Ecto neural progenitor cell (in vitro differentiated cells): ENCODE measurements at regions not wholly inside any gene's neighbourhood (a gene's known extent, or its start where the extent isn't known, plus 50 kb on each side); places are given as distances from the start of the nearest gene placed in this dataset.
"Not testable (repeated sequence)": the region's sequence is repeated elsewhere in the genome, so short reads cannot be mapped to it uniquely, and the experiment has no call there.

ENCODE experiments used
- DNase-seq: peaks from one replicate; pipeline ENCODE4 v3.0.0-alpha.2; 2018; ENCODE audit warnings: low spot score

GRCh38 chr4:159006202-159006601, 96.7 kb upstream of the RAPGEF2 start:
- no peak for DNase-seq

- no peak for DNase-seq
Observed at GRCh38 chr4:159008671-159009070, 94.2 kb upstream of the RAPGEF2 start.

GRCh38 chr4:159009521-159009920, 93.4 kb upstream of the RAPGEF2 start:
- DNase-seq, result no peak

- DNase-seq, result no peak
Observed at GRCh38 chr4:159010100-159010499, 92.8 kb upstream of the RAPGEF2 start.

GRCh38 chr4:159010563-159011260, 92.2 kb upstream of the RAPGEF2 start:
- DNase-seq, result no peak

- DNase-seq, result no peak
Observed at GRCh38 chr4:159012381-159012780, 90.5 kb upstream of the RAPGEF2 start.

- DNase-seq, result no peak
Observed at GRCh38 chr4:159013692-159014091, 89.2 kb upstream of the RAPGEF2 start.

- DNase-seq, result no peak
Observed at GRCh38 chr4:159014859-159015258, 88.0 kb upstream of the RAPGEF2 start.

GRCh38 chr4:159015841-159016240, 87.0 kb upstream of the RAPGEF2 start:
- DNase-seq, result no peak

- peak; percentile 61 for DNase-seq
Observed at GRCh38 chr4:159016593-159017024, 86.3 kb upstream of the RAPGEF2 start.

- no peak for DNase-seq
Observed at GRCh38 chr4:159017323-159018026, 85.4 kb upstream of the RAPGEF2 start.

GRCh38 chr4:159018062-159018629, 84.7 kb upstream of the RAPGEF2 start:
- no peak for DNase-seq

GRCh38 chr4:159019356-159019755, 83.5 kb upstream of the RAPGEF2 start:
- no peak for DNase-seq

- no peak for DNase-seq
Observed at GRCh38 chr4:159021597-159022385, 81.1 kb upstream of the RAPGEF2 start.

GRCh38 chr4:159023741-159024140, 79.1 kb upstream of the RAPGEF2 start:
- no peak for DNase-seq

GRCh38 chr4:159024266-159024665, 78.6 kb upstream of the RAPGEF2 start:
- DNase-seq, result no peak

GRCh38 chr4:159024828-159025227, 78.1 kb upstream of the RAPGEF2 start:
- DNase-seq, result no peak

- DNase-seq, result no peak
Observed at GRCh38 chr4:159026329-159026728, 76.5 kb upstream of the RAPGEF2 start.

GRCh38 chr4:159027535-159027934, 75.3 kb upstream of the RAPGEF2 start:
- no peak for DNase-seq

GRCh38 chr4:159029481-159029880, 73.4 kb upstream of the RAPGEF2 start:
- DNase-seq, result no peak

GRCh38 chr4:159030297-159030696, 72.6 kb upstream of the RAPGEF2 start:
- DNase-seq, result not testable (repeated sequence)

- no peak for DNase-seq
Observed at GRCh38 chr4:159035570-159035969, 67.3 kb upstream of the RAPGEF2 start.

GRCh38 chr4:159038536-159038935, 64.3 kb upstream of the RAPGEF2 start:
- no peak for DNase-seq
